Upper lobe of right lung (tissue), 1 donor: ENCODE measurements at regions not wholly inside any gene's neighbourhood (a gene's known extent, or its start where the extent isn't known, plus 50 kb on each side); places are given as distances from the start of the nearest gene placed in this dataset.

Experiments used
- ATAC-seq: fragments of 200-7000 bp; cut with Tn5 transposase; one replicate; pipeline ENCODE4 v1.9.1; 2020; ENCODE audit warnings: mild to moderate bottlenecking, moderate library complexity
- DNase-seq: peaks from one replicate; pipeline ENCODE4 v3.0.0-alpha.2; 2020
- H3K27ac ChIP-seq: fragments of 200-600 bp; one replicate; pipeline ENCODE4 v1.8.0; 2022
- H3K27me3 ChIP-seq: fragments of 200-600 bp; one replicate; pipeline ENCODE4 v1.8.0; 2022; ENCODE audit warnings: mild to moderate bottlenecking
- H3K36me3 ChIP-seq: fragments of 200-600 bp; one replicate; pipeline ENCODE4 v1.8.0; 2022
- H3K4me1 ChIP-seq: fragments of 200-600 bp; one replicate; pipeline ENCODE4 v1.8.0; 2022
- H3K4me3 ChIP-seq: fragments of 200-600 bp; one replicate; pipeline ENCODE4 v1.8.0; 2022; ENCODE audit warnings: mild to moderate bottlenecking
- H3K9me3 ChIP-seq: fragments of 200-600 bp; one replicate; pipeline ENCODE4 v1.8.0; 2022
- CTCF ChIP-seq: fragments of 200-600 bp; IDR thresholded peaks from one replicate; pipeline ENCODE4 v1.8.0; 2022; ENCODE audit warnings: antibody characterized with exemption
- intact Hi-C: fragments of 100-400 bp; cut with DNase I; formaldehyde crosslinking; loops from one replicate; pipeline ENCODE4 v1.11.0; 2022
- donor health status: DM: no; HTN: yes; CAD: no; lungs with severe emphysema.

GRCh38 chr2:122446761-122447160, 691.3 kb downstream of the TSN start:
- H3K4me1 ChIP-seq, result no peaks in the 10 kb centered on the region
- no peak overlapping the region for H3K4me3 ChIP-seq
- H3K27me3 ChIP-seq, result no peaks in the 10 kb centered on the region
- TF ChIP-seq CTCF, result no peak
- no peak overlapping the region for H3K27ac ChIP-seq
- H3K9me3 ChIP-seq, result no peaks in the 10 kb centered on the region
- no peaks in the 10 kb centered on the region for H3K36me3 ChIP-seq
- intact Hi-C loops, result no loop called here
- DNase-seq (no peak), ATAC-seq (no peak)

- no peaks in the 10 kb centered on the region for H3K36me3 ChIP-seq
- H3K4me3 ChIP-seq, result no peak overlapping the region
- intact Hi-C loops, result no loop called here
- ATAC-seq, result no peak
- DNase-seq, result no peak
- H3K27ac ChIP-seq, result no peak overlapping the region
- no peaks in the 10 kb centered on the region for H3K27me3 ChIP-seq
- H3K4me1 ChIP-seq, result no peaks in the 10 kb centered on the region
- no peaks in the 10 kb centered on the region for H3K9me3 ChIP-seq
- TF ChIP-seq CTCF, result no peak
These were observed 691.8 kb downstream of the TSN start for GRCh38 chr2:122447237-122447636.

GRCh38 chr2:122451040-122451439, 695.6 kb downstream of the TSN start:
- no peak overlapping the region for H3K4me3 ChIP-seq
- TF ChIP-seq CTCF, result peak; percentile 57
- H3K36me3 ChIP-seq, result no peaks in the 10 kb centered on the region
- no peaks in the 10 kb centered on the region for H3K4me1 ChIP-seq
- DNase-seq (no peak), ATAC-seq (peak; percentile 76)
- H3K9me3 ChIP-seq, result no peaks in the 10 kb centered on the region
- no peak overlapping the region for H3K27ac ChIP-seq
- intact Hi-C loops, result no loop called here
- H3K27me3 ChIP-seq, result no peaks in the 10 kb centered on the region

- ATAC-seq, result no peak
- intact Hi-C loops, result no loop called here
- H3K4me3 ChIP-seq, result no peak overlapping the region
These were observed 696.2 kb downstream of the TSN start for GRCh38 chr2:122451697-122452096.

GRCh38 chr2:122469147-122469546, 713.7 kb downstream of the TSN start:
- no peak for TF ChIP-seq CTCF
- Histone ChIP-seq H3K36me3 (no peaks in the 10 kb centered on the region), H3K27me3 (no peaks in the 10 kb centered on the region), H3K4me3 (no peak overlapping the region), H3K4me1 (no peaks in the 10 kb centered on the region), H3K27ac (no peak overlapping the region), H3K9me3 (no peaks in the 10 kb centered on the region)
- ATAC-seq (no peak), DNase-seq (no peak)
- intact Hi-C loops, result no loop called here

More at GRCh38 chr2:122451697-122452096, 696.2 kb downstream of the TSN start:
- no peaks in the 10 kb centered on the region for H3K9me3 ChIP-seq
- H3K27me3 ChIP-seq, result no peaks in the 10 kb centered on the region
- no peaks in the 10 kb centered on the region for H3K36me3 ChIP-seq
- TF ChIP-seq CTCF, result no peak
- H3K4me1 ChIP-seq, result no peaks in the 10 kb centered on the region
- H3K27ac ChIP-seq, result no peak overlapping the region
- no peak for DNase-seq

- intact Hi-C loops, result no loop called here
- Histone ChIP-seq H3K27ac (no peak overlapping the region), H3K4me1 (no peaks in the 10 kb centered on the region), H3K4me3 (no peak overlapping the region), H3K27me3 (no peaks in the 10 kb centered on the region), H3K36me3 (no peaks in the 10 kb centered on the region), H3K9me3 (no peaks in the 10 kb centered on the region)
- TF ChIP-seq CTCF, result no peak
- no peak for DNase-seq
- ATAC-seq, result no peak
These were observed 716.3 kb downstream of the TSN start for GRCh38 chr2:122471753-122472152.
